Neural crest cell (in vitro differentiated cells): ENCODE measurements at regions not wholly inside any gene's neighbourhood (a gene's known extent, or its start where the extent isn't known, plus 50 kb on each side); places are given as distances from the start of the nearest gene placed in this dataset.

Experiments
- DNase-seq: peaks from one replicate; pipeline ENCODE4 v3.0.0; 2021; ENCODE audit warnings: low read depth, mixed read lengths, low spot score
- H3K27ac Mint-ChIP-seq: one replicate; pipeline ENCODE4 v1.8.0; 2021; ENCODE audit warnings: mild to moderate bottlenecking, mixed read lengths; ENCODE audit not compliant: unreplicated experiment
- H3K27me3 Mint-ChIP-seq: 2 replicates; pipeline ENCODE4 v1.8.0; 2021; ENCODE audit warnings: low read depth, mild to moderate bottlenecking, mixed read lengths
- H3K36me3 Mint-ChIP-seq: 2 replicates; pipeline ENCODE4 v1.8.0; 2021; ENCODE audit warnings: low read depth, mild to moderate bottlenecking, mixed read lengths
- H3K4me1 Mint-ChIP-seq: 2 replicates; pipeline ENCODE4 v1.8.0; 2021; ENCODE audit warnings: mixed read lengths
- H3K4me3 Mint-ChIP-seq: one replicate; pipeline ENCODE4 v1.8.0; 2021; ENCODE audit warnings: mild to moderate bottlenecking, mixed read lengths
- H3K9me3 Mint-ChIP-seq: 2 replicates; pipeline ENCODE4 v1.8.0; 2021; ENCODE audit warnings: mixed read lengths
- TF ChIP-seq, protein P1 (sequence below): fragments of 200-600 bp; sonication (generic); conservative IDR thresholded peaks from 2 replicates; pipeline ENCODE4 v1.5.0; 2021; ENCODE audit warnings: antibody characterized with exemption, mild to moderate bottlenecking

DNA sequence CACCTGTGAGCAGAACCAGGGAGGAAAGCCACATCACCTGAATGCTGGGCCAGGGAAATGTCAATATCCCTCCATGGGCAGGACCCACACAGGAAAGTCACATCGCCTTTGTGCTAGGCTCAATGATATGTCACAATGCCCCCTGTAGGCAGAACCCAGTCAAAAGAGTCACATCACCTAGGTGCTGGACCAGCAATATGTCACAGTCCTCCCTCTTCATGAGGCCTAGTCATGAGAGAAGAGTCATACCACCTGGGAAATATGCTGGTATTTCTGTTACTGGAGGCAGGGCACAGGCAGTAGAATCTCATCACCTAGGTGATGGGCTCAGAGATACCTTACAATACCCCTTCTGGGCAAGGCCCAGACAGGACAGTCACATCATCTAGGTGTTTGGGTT lies 1843.4 kb downstream of the TP53TG3F start:
- no peaks in the 10 kb centered on the region for H3K4me1 Mint-ChIP-seq
- no peaks in the 10 kb centered on the region for H3K36me3 Mint-ChIP-seq
- H3K27me3 Mint-ChIP-seq: no peaks in the 10 kb centered on the region
- no peak overlapping the region for H3K4me3 Mint-ChIP-seq
- H3K9me3 Mint-ChIP-seq: peaks cover 19% of the 10 kb centered on the region
- TF ChIP-seq, protein P1, sequence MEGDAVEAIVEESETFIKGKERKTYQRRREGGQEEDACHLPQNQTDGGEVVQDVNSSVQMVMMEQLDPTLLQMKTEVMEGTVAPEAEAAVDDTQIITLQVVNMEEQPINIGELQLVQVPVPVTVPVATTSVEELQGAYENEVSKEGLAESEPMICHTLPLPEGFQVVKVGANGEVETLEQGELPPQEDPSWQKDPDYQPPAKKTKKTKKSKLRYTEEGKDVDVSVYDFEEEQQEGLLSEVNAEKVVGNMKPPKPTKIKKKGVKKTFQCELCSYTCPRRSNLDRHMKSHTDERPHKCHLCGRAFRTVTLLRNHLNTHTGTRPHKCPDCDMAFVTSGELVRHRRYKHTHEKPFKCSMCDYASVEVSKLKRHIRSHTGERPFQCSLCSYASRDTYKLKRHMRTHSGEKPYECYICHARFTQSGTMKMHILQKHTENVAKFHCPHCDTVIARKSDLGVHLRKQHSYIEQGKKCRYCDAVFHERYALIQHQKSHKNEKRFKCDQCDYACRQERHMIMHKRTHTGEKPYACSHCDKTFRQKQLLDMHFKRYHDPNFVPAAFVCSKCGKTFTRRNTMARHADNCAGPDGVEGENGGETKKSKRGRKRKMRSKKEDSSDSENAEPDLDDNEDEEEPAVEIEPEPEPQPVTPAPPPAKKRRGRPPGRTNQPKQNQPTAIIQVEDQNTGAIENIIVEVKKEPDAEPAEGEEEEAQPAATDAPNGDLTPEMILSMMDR: no peak
- DNase-seq: no peak
- no peak overlapping the region for H3K27ac Mint-ChIP-seq

- DNase-seq: no peak
- TF ChIP-seq, protein P1: no peak
- no peak overlapping the region for H3K4me3 Mint-ChIP-seq
- no peaks in the 10 kb centered on the region for H3K27me3 Mint-ChIP-seq
- no peaks in the 10 kb centered on the region for H3K4me1 Mint-ChIP-seq
- no peak overlapping the region for H3K27ac Mint-ChIP-seq
- H3K9me3 Mint-ChIP-seq: peaks cover 22% of the 10 kb centered on the region
- H3K36me3 Mint-ChIP-seq: no peaks in the 10 kb centered on the region
Measured at GRCh38 chr16:35305476-35305875, 1846.1 kb downstream of the TP53TG3F start.

- H3K27ac Mint-ChIP-seq: no peak overlapping the region
- no peak overlapping the region for H3K4me3 Mint-ChIP-seq
- H3K4me1 Mint-ChIP-seq: no peaks in the 10 kb centered on the region
- peaks cover 18% of the 10 kb centered on the region for H3K9me3 Mint-ChIP-seq
- TF ChIP-seq, protein P1: no peak
- no peak for DNase-seq
- H3K27me3 Mint-ChIP-seq: no peaks in the 10 kb centered on the region
- no peaks in the 10 kb centered on the region for H3K36me3 Mint-ChIP-seq
Measured at GRCh38 chr16:35306915-35307314, 1847.5 kb downstream of the TP53TG3F start.

- H3K4me3 Mint-ChIP-seq: no peak overlapping the region
- no peak overlapping the region for H3K27ac Mint-ChIP-seq
- no peak for DNase-seq
- TF ChIP-seq, protein P1: no peak
- no peaks in the 10 kb centered on the region for H3K4me1 Mint-ChIP-seq
- no peaks in the 10 kb centered on the region for H3K36me3 Mint-ChIP-seq
- H3K27me3 Mint-ChIP-seq: no peaks in the 10 kb centered on the region
- H3K9me3 Mint-ChIP-seq: peaks cover 16% of the 10 kb centered on the region
Measured at GRCh38 chr16:35308674-35309073, 1849.3 kb downstream of the TP53TG3F start.

DNA sequence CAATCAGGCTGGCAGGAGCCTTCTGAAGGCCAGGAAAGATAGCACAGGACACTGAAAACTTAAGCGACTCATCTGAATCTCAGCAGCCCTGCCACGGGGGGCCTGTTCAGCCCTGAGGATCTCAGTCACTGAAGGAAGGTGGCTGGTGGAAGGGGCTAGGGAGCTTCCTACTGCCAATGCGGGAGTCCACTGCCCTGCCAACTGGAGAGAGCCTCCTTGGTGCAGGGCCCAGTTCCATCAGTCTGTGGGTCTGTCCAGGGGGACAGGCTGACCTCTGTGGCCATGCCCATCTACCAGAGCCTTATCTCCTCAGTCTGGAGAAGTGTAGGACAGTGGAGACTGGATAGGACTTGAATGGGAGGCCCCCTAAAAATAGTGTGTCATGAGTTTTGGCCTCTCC lies 1851.6 kb downstream of the TP53TG3F start:
- Mint-ChIP-seq H3K27me3 (no peaks in the 10 kb centered on the region), H3K9me3 (peaks cover 13% of the 10 kb centered on the region), H3K4me1 (no peaks in the 10 kb centered on the region), H3K36me3 (no peaks in the 10 kb centered on the region), H3K27ac (no peak overlapping the region), H3K4me3 (no peak overlapping the region)
- no peak for DNase-seq
- TF ChIP-seq, protein P1: no peak

DNA sequence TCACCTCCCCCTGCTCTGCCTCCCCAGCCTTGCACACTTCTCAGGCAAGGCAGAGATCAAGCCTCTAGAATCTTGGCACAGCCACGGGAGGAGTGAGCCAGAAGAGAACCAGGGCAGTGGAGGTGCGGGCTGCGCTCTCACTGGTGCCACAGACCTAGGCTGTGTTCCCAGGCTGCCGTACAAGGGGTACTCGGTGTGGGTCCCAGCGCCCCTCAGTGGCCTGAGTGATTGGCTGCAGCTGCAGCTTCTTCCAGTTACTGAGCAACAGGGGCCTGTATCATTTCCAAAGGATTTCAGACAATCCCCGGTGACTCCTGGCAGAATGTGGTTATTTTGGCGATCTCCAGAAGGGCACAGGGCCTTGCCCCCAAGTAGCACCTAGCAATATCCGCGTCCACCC lies 1852.1 kb downstream of the TP53TG3F start:
- H3K36me3 Mint-ChIP-seq: no peaks in the 10 kb centered on the region
- H3K27me3 Mint-ChIP-seq: no peaks in the 10 kb centered on the region
- H3K27ac Mint-ChIP-seq: no peak overlapping the region
- H3K4me1 Mint-ChIP-seq: no peaks in the 10 kb centered on the region
- H3K9me3 Mint-ChIP-seq: peaks cover 10% of the 10 kb centered on the region
- H3K4me3 Mint-ChIP-seq: no peak overlapping the region
- no peak for DNase-seq
- TF ChIP-seq, protein P1: no peak
